ENCODE measurements at regions not wholly inside any gene's neighbourhood (a gene's known extent, or its start where the extent isn't known, plus 50 kb on each side); places are given as distances from the start of the nearest gene placed in this dataset.
"Not testable (repeated sequence)": the region's sequence is repeated elsewhere in the genome, so short reads cannot be mapped to it uniquely, and the experiment has no call there.

GRCh38 chr20:30556797-30557196, 700.7 kb upstream of the DEFB115 start:
- TF ChIP-seq POLR2A (IDR thresholded peaks at IDR 0.05; ENCODE audit: low read length); GATA1 (IDR thresholded peaks at IDR 0.05; ENCODE audit: low read depth, low read length): not testable (repeated sequence)

Data from erythroblast (primary cell).